Caco-2 (cell line): ENCODE measurements at regions not wholly inside any gene's neighbourhood (a gene's known extent, or its start where the extent isn't known, plus 50 kb on each side); places are given as distances from the start of the nearest gene placed in this dataset.

Source experiments
- BruUV-seq: library from RNA; stranded (reverse); fragments of 400-500 nt; replicated peaks from 2 replicates; lab custom pipeline; 2021; lab: Mats Ljungman, UMichigan
- CTCF ChIA-PET: fragments of 300-600 bp; sonication (Branson Sonifier 250); formaldehyde crosslinking; loops from one replicate; lab custom pipeline; 2022; ENCODE audit warnings: antibody characterized with exemption; lab: Charles Lee
- POLR2A ChIA-PET: fragments of 300-600 bp; sonication (Branson Sonifier 250); formaldehyde crosslinking; loops from one replicate; lab custom pipeline; 2022; ENCODE audit warnings: antibody characterized with exemption; lab: Charles Lee
- DNase-seq, 2 experiments: peaks; one replicate each; pipeline versions ENCODE4 v3.0.0 to v3.0.0-alpha.2; 2020 to 2022
- H3K27me3 ChIP-seq: replicated peaks from 2 replicates; pipeline ENCODE4 v1.6.0; 2011; ENCODE audit warnings: low read length; ENCODE audit not compliant: control insufficient read depth, insufficient read depth
- H3K36me3 ChIP-seq: 2 replicates; pipeline ENCODE4 v1.5.1; 2011; ENCODE audit warnings: low read length; ENCODE audit not compliant: control insufficient read depth, insufficient read depth
- H3K4me1 ChIP-seq: fragments of 250-450 bp; sonication (Bioruptor Pico); 2 replicates; pipeline ENCODE4 v1.5.1; 2020; ENCODE audit warnings: mild to moderate bottlenecking
- H3K4me3 ChIP-seq: 2 replicates; pipeline ENCODE4 v1.5.1; 2011; ENCODE audit warnings: low read depth, mild to moderate bottlenecking, control low read depth, low read length
- H3K9me3 ChIP-seq: fragments of 250-450 bp; sonication (Bioruptor Pico); 2 replicates; pipeline ENCODE4 v1.5.1; 2020; ENCODE audit warnings: mild to moderate bottlenecking, moderate library complexity
- H3K27ac Mint-ChIP-seq: one replicate; pipeline ENCODE4 v1.8.0; 2022; ENCODE audit warnings: mixed read lengths; ENCODE audit not compliant: unreplicated experiment
- H3K27me3 Mint-ChIP-seq: one replicate; pipeline ENCODE4 v1.8.0; 2022; ENCODE audit warnings: mixed read lengths; ENCODE audit not compliant: insufficient read depth, unreplicated experiment
- H3K36me3 Mint-ChIP-seq: one replicate; pipeline ENCODE4 v1.8.0; 2022; ENCODE audit warnings: mild to moderate bottlenecking, mixed read lengths; ENCODE audit not compliant: insufficient read depth, unreplicated experiment
- H3K4me1 Mint-ChIP-seq: one replicate; pipeline ENCODE4 v1.8.0; 2022; ENCODE audit warnings: low read depth, mixed read lengths; ENCODE audit not compliant: unreplicated experiment
- H3K4me3 Mint-ChIP-seq: one replicate; pipeline ENCODE4 v1.8.0; 2022; ENCODE audit warnings: mild to moderate bottlenecking, moderate library complexity, mixed read lengths; ENCODE audit not compliant: unreplicated experiment
- H3K9me3 Mint-ChIP-seq: one replicate; pipeline ENCODE4 v1.8.0; 2022; ENCODE audit warnings: mixed read lengths; ENCODE audit not compliant: unreplicated experiment
- CTCF ChIP-seq, 2 experiments: fragments of 200-600 bp in 1 of 2; IDR thresholded peaks; 1 replicate in 1 of 2; 2 replicates in 1 of 2; pipeline versions ENCODE4 v1.5.1 to v1.8.0; 2011 to 2022; ENCODE audit warnings: antibody characterized with exemption in 1 of 2, control low read depth in 1 of 2, inconsistent platforms in 1 of 2, low read depth in 1 of 2, low read length in 1 of 2, mild to moderate bottlenecking in 1 of 2, moderate library complexity in 1 of 2; ENCODE audit not compliant: insufficient read depth in 1 of 2, severe bottlenecking in 1 of 2, unreplicated experiment in 1 of 2
- intact Hi-C: fragments of 100-400 bp; cut with micrococcal nuclease; formaldehyde crosslinking; loops from one replicate; pipeline ENCODE4 v1.10.0; 2022; ENCODE audit not compliant: unreplicated experiment

- POLR2A ChIA-PET: no interaction called here
- TF ChIP-seq CTCF (IDR thresholded peaks at IDR 0.05; ENCODE audit: insufficient read depth in 1 of 2, low read depth in 1 of 2, low read length in 1 of 2, severe bottlenecking in 1 of 2, unreplicated experiment in 1 of 2): no peak
- no TSS peak for BruUV-seq
- Mint-ChIP-seq H3K36me3 (no peaks in the 10 kb centered on the region), H3K4me3 (no peak overlapping the region), H3K27me3 (no peaks in the 10 kb centered on the region), H3K27ac (no peak overlapping the region), H3K9me3 (no peaks in the 10 kb centered on the region), H3K4me1 (no peaks in the 10 kb centered on the region)
- H3K27me3 ChIP-seq: no peaks in the 10 kb centered on the region
- H3K36me3 ChIP-seq: no peaks in the 10 kb centered on the region
- intact Hi-C loops: no loop called here
- H3K9me3 ChIP-seq: no peaks in the 10 kb centered on the region
- CTCF ChIA-PET: interaction anchor here (0.6 kb wide), 1 partner anchor 64 kb away, joined by 10 read pairs; no protein-coding TSS in a partner anchor
- DNase-seq: no peak
- H3K4me3 ChIP-seq: no peak overlapping the region
- no peaks in the 10 kb centered on the region for H3K4me1 ChIP-seq
Measured at GRCh38 chr1:83756984-83757717, 241.8 kb downstream of the TTLL7 start.

GRCh38 chr1:83751602-83752001 is 247.3 kb downstream of the TTLL7 start:
- Histone ChIP-seq H3K27me3 (no peaks in the 10 kb centered on the region), H3K9me3 (no peaks in the 10 kb centered on the region), H3K36me3 (no peaks in the 10 kb centered on the region), H3K4me1 (no peaks in the 10 kb centered on the region), H3K4me3 (no peak overlapping the region)
- Mint-ChIP-seq H3K9me3 (no peaks in the 10 kb centered on the region), H3K27ac (no peak overlapping the region), H3K27me3 (no peaks in the 10 kb centered on the region), H3K36me3 (no peaks in the 10 kb centered on the region), H3K4me1 (no peaks in the 10 kb centered on the region), H3K4me3 (no peak overlapping the region)
- intact Hi-C loops: no loop called here
- POLR2A ChIA-PET: no interaction called here
- no peak for TF ChIP-seq CTCF (IDR thresholded peaks at IDR 0.05; ENCODE audit: insufficient read depth in 1 of 2, low read depth in 1 of 2, low read length in 1 of 2, severe bottlenecking in 1 of 2, unreplicated experiment in 1 of 2)
- CTCF ChIA-PET: no interaction called here
- BruUV-seq: no TSS peak
- DNase-seq: no peak

- no peak for DNase-seq
- CTCF ChIA-PET: no interaction called here
- no peak for TF ChIP-seq CTCF (IDR thresholded peaks at IDR 0.05; ENCODE audit: insufficient read depth in 1 of 2, low read depth in 1 of 2, low read length in 1 of 2, severe bottlenecking in 1 of 2, unreplicated experiment in 1 of 2)
- Histone ChIP-seq H3K4me1 (no peaks in the 10 kb centered on the region), H3K36me3 (no peaks in the 10 kb centered on the region), H3K27me3 (no peaks in the 10 kb centered on the region), H3K9me3 (no peaks in the 10 kb centered on the region), H3K4me3 (no peak overlapping the region)
- Mint-ChIP-seq H3K4me1 (no peaks in the 10 kb centered on the region), H3K9me3 (no peaks in the 10 kb centered on the region), H3K4me3 (no peak overlapping the region), H3K27ac (no peak overlapping the region), H3K27me3 (no peaks in the 10 kb centered on the region), H3K36me3 (no peaks in the 10 kb centered on the region)
- BruUV-seq: no TSS peak
- POLR2A ChIA-PET: no interaction called here
- intact Hi-C loops: no loop called here
Measured at GRCh38 chr1:83750201-83750600, 248.7 kb downstream of the TTLL7 start.
